OCI-LY7 (cell line): ENCODE measurements at regions not wholly inside any gene's neighbourhood (a gene's known extent, or its start where the extent isn't known, plus 50 kb on each side); places are given as distances from the start of the nearest gene placed in this dataset.

Experiments used
- CTCF ChIP-seq: fragments of 200-600 bp; sonication (generic); conservative IDR thresholded peaks from 2 replicates; pipeline ENCODE4 v1.5.1; 2014; ENCODE audit warnings: mild to moderate bottlenecking, antibody characterized with exemption, low read length, moderate library complexity, mixed read lengths
- EZH2phosphoT487 ChIP-seq: fragments of 200-600 bp; sonication (generic); IDR thresholded peaks from 2 replicates; pipeline ENCODE4 v1.6.1; 2018; ENCODE audit warnings: low read depth, borderline replicate concordance, mild to moderate bottlenecking, mixed run types, antibody characterized with exemption, low read length, moderate library complexity, mixed read lengths

GRCh38 chr14:98189944-98190343, 1082.1 kb downstream of the BCL11B start:
- TF ChIP-seq CTCF (no peak), EZH2phosphoT487 (no peak)
